GM23338 (cell line): ENCODE measurements at regions not wholly inside any gene's neighbourhood (a gene's known extent, or its start where the extent isn't known, plus 50 kb on each side); places are given as distances from the start of the nearest gene placed in this dataset.

Experiments used
- ATAC-seq: fragments of 200-7000 bp; cut with Tn5 transposase; 3 replicates; pipeline ENCODE4 v1.9.1; 2020
- DNase-seq: peaks from one replicate; pipeline ENCODE4 v3.0.0-alpha.2; 2015; ENCODE audit warnings: low spot score
- H2AFZ ChIP-seq: fragments of 200-600 bp; sonication (generic); 2 replicates; pipeline ENCODE4 v1.8.0; 2016; ENCODE audit warnings: antibody characterized with exemption, mild to moderate bottlenecking, moderate library complexity
- H3F3A ChIP-seq: fragments of 200-600 bp; sonication (generic); replicated peaks from 2 replicates; pipeline ENCODE4 v1.8.0; 2017; ENCODE audit warnings: antibody characterized with exemption, mixed run types, low read depth
- H3K27ac ChIP-seq: fragments of 200-600 bp; sonication (generic); 2 replicates; pipeline ENCODE4 v1.6.1; 2016; ENCODE audit warnings: low read depth
- H3K27me3 ChIP-seq: fragments of 200-600 bp; sonication (generic); 2 replicates; pipeline ENCODE4 v1.8.0; 2016; ENCODE audit warnings: mild to moderate bottlenecking, mixed run types, moderate library complexity; ENCODE audit not compliant: insufficient read depth
- H3K36me3 ChIP-seq: fragments of 200-600 bp; sonication (generic); 2 replicates; pipeline ENCODE4 v1.8.0; 2016; ENCODE audit warnings: mild to moderate bottlenecking; ENCODE audit not compliant: insufficient read depth
- H3K4me1 ChIP-seq: fragments of 200-600 bp; sonication (generic); 2 replicates; pipeline ENCODE4 v1.8.0; 2016; ENCODE audit warnings: mild to moderate bottlenecking, moderate library complexity; ENCODE audit not compliant: insufficient read depth
- H3K4me2 ChIP-seq: fragments of 200-600 bp; sonication (generic); 2 replicates; pipeline ENCODE4 v1.7.1; 2017; ENCODE audit warnings: mixed run types
- H3K4me3 ChIP-seq: fragments of 200-600 bp; sonication (generic); 2 replicates; pipeline ENCODE4 v1.6.1; 2016; ENCODE audit warnings: mixed run types
- H3K79me2 ChIP-seq: fragments of 200-600 bp; sonication (generic); replicated peaks from 2 replicates; pipeline ENCODE4 v1.8.0; 2017; ENCODE audit warnings: mild to moderate bottlenecking; ENCODE audit not compliant: insufficient read depth
- H3K9me2 ChIP-seq: fragments of 200-600 bp; sonication (generic); 2 replicates; pipeline ENCODE4 v1.8.0; 2017; ENCODE audit not compliant: insufficient read depth
- H4K20me1 ChIP-seq: fragments of 200-600 bp; sonication (generic); replicated peaks from 2 replicates; pipeline ENCODE4 v1.8.0; 2017; ENCODE audit warnings: mild to moderate bottlenecking; ENCODE audit not compliant: insufficient read depth
- H3K27ac Mint-ChIP-seq: 2 replicates; pipeline ENCODE4 v1.8.0; 2020; ENCODE audit warnings: inconsistent platforms, mild to moderate bottlenecking, moderate library complexity, mixed read lengths
- H3K27me3 Mint-ChIP-seq: 3 replicates; pipeline ENCODE4 v1.8.0; 2022; ENCODE audit warnings: low read depth, mild to moderate bottlenecking, moderate library complexity, mixed read lengths, inconsistent platforms; ENCODE audit not compliant: insufficient read depth, poor library complexity
- H3K36me3 Mint-ChIP-seq: 3 replicates; pipeline ENCODE4 v1.8.0; 2021; ENCODE audit warnings: low read depth, mild to moderate bottlenecking, inconsistent platforms, moderate library complexity, mixed read lengths
- H3K4me1 Mint-ChIP-seq: 3 replicates; pipeline ENCODE4 v1.8.0; 2020; ENCODE audit warnings: mild to moderate bottlenecking, inconsistent platforms, mixed read lengths
- H3K4me3 Mint-ChIP-seq: 3 replicates; pipeline ENCODE4 v1.8.0; 2021; ENCODE audit warnings: moderate library complexity, mild to moderate bottlenecking, inconsistent platforms, mixed read lengths
- H3K9me3 Mint-ChIP-seq: 3 replicates; pipeline ENCODE4 v1.8.0; 2020; ENCODE audit warnings: moderate library complexity, mild to moderate bottlenecking, inconsistent platforms, mixed read lengths
- CTCF ChIP-seq, 2 experiments: fragments of 200-600 bp in 1 of 2; sonication (generic) in 1 of 2; conservative IDR thresholded peaks; 2 replicates each; pipeline versions ENCODE4 v1.5.1 to v1.6.1; 2016 to 2017; ENCODE audit warnings: antibody characterized with exemption in 2 of 2, low read depth in 2 of 2, mild to moderate bottlenecking in 2 of 2, moderate library complexity in 1 of 2
- EZH2 ChIP-seq: fragments of 200-600 bp; sonication (generic); IDR thresholded peaks from one replicate; pipeline ENCODE4 v1.8.0; 2017; ENCODE audit warnings: antibody characterized with exemption, mild to moderate bottlenecking, low read depth; ENCODE audit not compliant: unreplicated experiment
- EZH2phosphoT487 ChIP-seq: fragments of 200-600 bp; sonication (generic); IDR thresholded peaks from one replicate; pipeline ENCODE4 v1.8.1; 2018; ENCODE audit warnings: antibody characterized with exemption; ENCODE audit not compliant: unreplicated experiment
- JUNB ChIP-seq: IDR thresholded peaks from one replicate; pipeline ENCODE4 v1.6.1; 2016; ENCODE audit warnings: antibody characterized with exemption; ENCODE audit not compliant: unreplicated experiment
- POLR2AphosphoS5 ChIP-seq: IDR thresholded peaks from 2 replicates; pipeline ENCODE4 v1.6.1; 2016; ENCODE audit warnings: antibody characterized with exemption, low read depth
- REST ChIP-seq: IDR thresholded peaks from one replicate; pipeline ENCODE4 v1.6.1; 2018; ENCODE audit warnings: antibody characterized with exemption; ENCODE audit not compliant: unreplicated experiment
- STAT1 ChIP-seq: IDR thresholded peaks from one replicate; pipeline ENCODE4 v1.6.1; 2016; ENCODE audit warnings: antibody characterized with exemption; ENCODE audit not compliant: unreplicated experiment
- ZNF114 ChIP-seq: fragments of 250-450 bp; sonication (Bioruptor Pico); IDR thresholded peaks from 2 replicates; pipeline ENCODE4 v1.5.0; 2020; ENCODE audit warnings: mild to moderate bottlenecking, moderate library complexity
- ZNF331 ChIP-seq: fragments of 250-450 bp; sonication (Bioruptor Pico); IDR thresholded peaks from 2 replicates; pipeline ENCODE4 v1.5.0; 2020; ENCODE audit warnings: low read depth, mild to moderate bottlenecking, moderate library complexity

GRCh38 chr4:185920691-185921260, 108.8 kb upstream of the SORBS2 start (continued):
- TF ChIP-seq REST: no peak
- TF ChIP-seq ZNF114 (CRISPR knock-in tag): no peak

GRCh38 chr4:185921583-185922555, 109.9 kb upstream of the SORBS2 start:
- peaks cover 7% of the 10 kb centered on the region; the same call in 2 of the 3 replicates for H3K9me3 Mint-ChIP-seq
- Histone ChIP-seq H3K27ac (peak overlapping the region; percentile 32; the same call in 1 of the 2 replicates), H3K36me3 (no peaks in the 10 kb centered on the region), H2AFZ (peak overlapping the region; percentile 25; the same call in 1 of the 2 replicates), H4K20me1 (no peaks in the 10 kb centered on the region), H3K4me3 (no peak overlapping the region), H3K9me2 (no peaks in the 10 kb centered on the region), H3K79me2 (no peaks in the 10 kb centered on the region), H3K27me3 (no peaks in the 10 kb centered on the region), H3K4me2 (no peak overlapping the region), H3F3A (no peaks in the 10 kb centered on the region), H3K4me1 (peaks cover 15% of the 10 kb centered on the region)
- no peak for TF ChIP-seq CTCF (conservative IDR thresholded peaks at IDR 0.05; ENCODE audit: low read depth in 2 of 2)
- no peak for TF ChIP-seq EZH2phosphoT487
- TF ChIP-seq ZNF331 (CRISPR knock-in tag): no peak
- no peak for TF ChIP-seq EZH2
- TF ChIP-seq POLR2AphosphoS5: no peak
- no peak for TF ChIP-seq STAT1
- no peak for TF ChIP-seq REST
- no peak for TF ChIP-seq JUNB
- DNase-seq (no peak), ATAC-seq (no peak)
- H3K4me1 Mint-ChIP-seq: peaks cover 23% of the 10 kb centered on the region
- 0 out of 2 replicates have a peak overlapping the region, but pooled peaks have one; percentile 5 for H3K27ac Mint-ChIP-seq
- peaks cover 5% of the 10 kb centered on the region for H3K27me3 Mint-ChIP-seq
- H3K36me3 Mint-ChIP-seq: peaks cover 7% of the 10 kb centered on the region
- H3K4me3 Mint-ChIP-seq: no peak overlapping the region
